B cell (primary cell): ENCODE measurements at regions not wholly inside any gene's neighbourhood (a gene's known extent, or its start where the extent isn't known, plus 50 kb on each side); places are given as distances from the start of the nearest gene placed in this dataset.

Experiments used
- ATAC-seq: fragments of 200-7000 bp; cut with Tn5 transposase; one replicate; pipeline ENCODE4 v1.10.0; 2021; ENCODE audit warnings: low read depth, mild to moderate bottlenecking, moderate number of reproducible peaks, moderate library complexity
- CTCF ChIA-PET: fragments of 350-600 bp; sonication (Branson Sonifier 250); formaldehyde crosslinking; loops from one replicate; lab custom pipeline; 2021; ENCODE audit warnings: antibody characterized with exemption, inconsistent platforms; lab: Charles Lee
- POLR2A ChIA-PET: fragments of 350-600 bp; sonication (Branson Sonifier 250); formaldehyde crosslinking; loops from one replicate; lab custom pipeline; 2021; ENCODE audit warnings: antibody characterized with exemption; lab: Charles Lee
- DNase-seq: peaks from one replicate; pipeline ENCODE4 v3.0.0; 2013
- H2AFZ ChIP-seq: 2 replicates; pipeline ENCODE4 v1.6.1; 2012; ENCODE audit warnings: mild to moderate bottlenecking, low read depth, low read length; ENCODE audit not compliant: insufficient read depth, poor library complexity, severe bottlenecking
- H3K27ac ChIP-seq, 2 donors: 1 replicate in 1 of 2; 2 replicates in 1 of 2; pipeline ENCODE4 v1.5.1; 2012 to 2013; ENCODE audit warnings: low read length in 2 of 2, mild to moderate bottlenecking in 2 of 2, moderate library complexity in 1 of 2
- H3K27me3 ChIP-seq, 4 experiments: fragments of 200-600 bp in 1 of 4; sonication (generic) in 1 of 4; replicated peaks in 1 of 4; 1 replicate in 2 of 4; 2 replicates in 2 of 4; pipeline versions ENCODE4 v1.6.1 to v1.7.0; 2013 to 2016; ENCODE audit warnings: low read length in 3 of 4, mild to moderate bottlenecking in 2 of 4, mixed read lengths in 1 of 4, moderate library complexity in 1 of 4; ENCODE audit not compliant: insufficient read depth in 4 of 4, control insufficient read depth in 3 of 4; ENCODE audit errors: control extremely low read depth in 1 of 4
- H3K36me3 ChIP-seq, 2 experiments: replicated peaks in 1 of 2; 1 replicate in 1 of 2; 2 replicates in 1 of 2; pipeline versions ENCODE4 v1.6.1 to v1.7.1; 2013; ENCODE audit warnings: low read length in 1 of 2; ENCODE audit not compliant: insufficient read depth in 2 of 2, control insufficient read depth in 1 of 2; ENCODE audit errors: control extremely low read depth in 1 of 2, extremely low read depth in 1 of 2
- H3K4me1 ChIP-seq, 2 donors: fragments of 200-600 bp in 1 of 2; sonication (generic) in 1 of 2; 1 replicate in 1 of 2; 2 replicates in 1 of 2; pipeline versions ENCODE4 v1.5.1 to v1.6.1; 2013 to 2017; ENCODE audit warnings: low read length in 2 of 2; ENCODE audit not compliant: control insufficient read depth in 2 of 2, insufficient read depth in 2 of 2
- H3K4me2 ChIP-seq: replicated peaks from 2 replicates; pipeline ENCODE3; 2012; ENCODE audit warnings: mild to moderate bottlenecking, low read depth, low read length; ENCODE audit not compliant: poor library complexity, severe bottlenecking
- H3K4me3 ChIP-seq, 5 experiments: fragments of 200-600 bp in 1 of 5; sonication (generic) in 1 of 5; 1 replicate in 3 of 5; 2 replicates in 2 of 5; pipeline versions ENCODE4 v1.5.1 to v1.7.0; 2011 to 2016; ENCODE audit warnings: low read length in 4 of 5, mild to moderate bottlenecking in 4 of 5, low read depth in 2 of 5, control low read depth in 1 of 5, moderate library complexity in 1 of 5; ENCODE audit not compliant: insufficient read depth in 1 of 5; ENCODE audit errors: control extremely low read depth in 1 of 5, extremely low read depth in 1 of 5
- H3K79me2 ChIP-seq: fragments of 200-600 bp; sonication (generic); one replicate; pipeline ENCODE4 v1.6.0; 2016; ENCODE audit warnings: low read length; ENCODE audit not compliant: control insufficient read depth, insufficient read depth
- H3K9ac ChIP-seq: fragments of 200-600 bp; sonication (generic); 2 replicates; pipeline ENCODE4 v1.6.1; 2017; ENCODE audit warnings: mild to moderate bottlenecking, low read length, moderate library complexity
- H3K9me3 ChIP-seq, 3 donors: one replicate each; pipeline versions ENCODE4 v1.6.1 to v1.7.1; 2013; ENCODE audit warnings: low read length in 2 of 3; ENCODE audit not compliant: control insufficient read depth in 2 of 3, insufficient read depth in 1 of 3; ENCODE audit errors: control extremely low read depth in 1 of 3
- H4K20me1 ChIP-seq: 2 replicates; pipeline ENCODE4 v1.6.0; 2012; ENCODE audit warnings: mild to moderate bottlenecking, low read length; ENCODE audit not compliant: insufficient read depth, control insufficient read depth, poor library complexity, severe bottlenecking
- H3K27ac Mint-ChIP-seq: one replicate; pipeline ENCODE4 v1.8.0; 2021; ENCODE audit warnings: mixed read lengths
- H3K27me3 Mint-ChIP-seq: one replicate; pipeline ENCODE4 v1.8.0; 2021; ENCODE audit warnings: mixed read lengths
- H3K4me1 Mint-ChIP-seq: one replicate; pipeline ENCODE4 v1.8.0; 2021; ENCODE audit warnings: mixed read lengths
- H3K4me3 Mint-ChIP-seq: one replicate; pipeline ENCODE4 v1.8.0; 2021; ENCODE audit warnings: mixed read lengths
- H3K9me3 Mint-ChIP-seq: one replicate; pipeline ENCODE4 v1.8.0; 2022; ENCODE audit warnings: mixed read lengths; ENCODE audit not compliant: insufficient read depth
- CTCF ChIP-seq: fragments of 200-600 bp; IDR thresholded peaks from one replicate; pipeline ENCODE4 v1.8.0; 2022; ENCODE audit warnings: antibody characterized with exemption, mild to moderate bottlenecking
- EZH2 ChIP-seq: IDR thresholded peaks from 2 replicates; pipeline ENCODE4 v1.6.1; 2012; ENCODE audit warnings: borderline replicate concordance, low read depth, mild to moderate bottlenecking, moderate library complexity, low read length; ENCODE audit not compliant: insufficient read depth, poor library complexity, severe bottlenecking
- WGBS: methylation state at CpG from one replicate; pipeline ENCODE4 v1.1.5; 2013; ENCODE audit warnings: missing lambda C conversion rate; ENCODE audit not compliant: insufficient coverage; 5-methylcytosine and 5-hydroxymethylcytosine counted together
- intact Hi-C: fragments of 100-400 bp; cut with micrococcal nuclease; formaldehyde crosslinking; loops from one replicate; pipeline ENCODE4 v1.10.0; 2022

GRCh38 chr5:12901696-12902095 lies 997.5 kb upstream of the CTNND2 start:
- Histone ChIP-seq H3K27ac (no peak overlapping the region), H3K79me2 (no peaks in the 10 kb centered on the region), H3K27me3 (no peaks in the 10 kb centered on the region), H3K4me1 (no peaks in the 10 kb centered on the region), H3K9me3 (no peaks in the 10 kb centered on the region), H3K9ac (no peak overlapping the region), H4K20me1 (no peaks in the 10 kb centered on the region), H2AFZ (no peak overlapping the region), H3K4me3 (no peak overlapping the region), H3K4me2 (no peak overlapping the region), H3K36me3 (no peaks in the 10 kb centered on the region)
- no peak for DNase-seq
- no peak overlapping the region for H3K27ac Mint-ChIP-seq
- no peaks in the 10 kb centered on the region for H3K27me3 Mint-ChIP-seq
- no peak overlapping the region for H3K4me3 Mint-ChIP-seq
- intact Hi-C loops = no loop called here
- WGBS = no CpG with 5 or more reads among the region's 1 CpG
- ATAC-seq = no peak
- H3K9me3 Mint-ChIP-seq = peaks cover 5% of the 10 kb centered on the region
- CTCF ChIA-PET = no interaction called here
- TF ChIP-seq CTCF = no peak
- no peak for TF ChIP-seq EZH2
- H3K4me1 Mint-ChIP-seq = no peaks in the 10 kb centered on the region
- POLR2A ChIA-PET = no interaction called here

- Histone ChIP-seq H3K4me3 (no peak overlapping the region), H4K20me1 (no peaks in the 10 kb centered on the region), H2AFZ (no peak overlapping the region), H3K4me1 (no peaks in the 10 kb centered on the region), H3K4me2 (no peak overlapping the region), H3K79me2 (no peaks in the 10 kb centered on the region), H3K27me3 (no peaks in the 10 kb centered on the region), H3K9ac (no peak overlapping the region), H3K27ac (no peak overlapping the region), H3K36me3 (no peaks in the 10 kb centered on the region), H3K9me3 (no peaks in the 10 kb centered on the region)
- ATAC-seq (no peak), DNase-seq (no peak)
- TF ChIP-seq EZH2 = no peak
- no peak for TF ChIP-seq CTCF
- Mint-ChIP-seq H3K4me1 (no peaks in the 10 kb centered on the region), H3K27me3 (no peaks in the 10 kb centered on the region), H3K9me3 (peaks cover 5% of the 10 kb centered on the region), H3K4me3 (no peak overlapping the region), H3K27ac (no peak overlapping the region)
- no CpG with 5 or more reads among the region's 3 CpGs for WGBS
- intact Hi-C loops = no loop called here
- POLR2A ChIA-PET = no interaction called here
- CTCF ChIA-PET = no interaction called here
These were observed 991.8 kb upstream of the CTNND2 start for GRCh38 chr5:12896086-12896485.
